Cardiac fibroblast (primary cell): ENCODE measurements at regions not wholly inside any gene's neighbourhood (a gene's known extent, or its start where the extent isn't known, plus 50 kb on each side); places are given as distances from the start of the nearest gene placed in this dataset.
A peak's percentile ranks its signal among the peaks of the same experiment; 100 is the strongest.

Experiments
- DNase-seq, 2 donors: peaks; one replicate each; pipeline versions ENCODE4 v3.0.0 to v3.0.0-alpha.2; 2010; ENCODE audit warnings: low read depth in 2 of 2
- H3K4me3 ChIP-seq, 2 donors: replicated peaks in 1 of 2; 1 replicate in 1 of 2; 2 replicates in 1 of 2; pipeline ENCODE4 v1.5.1; 2011; ENCODE audit warnings: low read depth in 2 of 2, low read length in 2 of 2, mild to moderate bottlenecking in 2 of 2, moderate library complexity in 1 of 2
- CTCF ChIP-seq: IDR thresholded peaks from one replicate; pipeline ENCODE4 v1.5.1; 2011; ENCODE audit warnings: low read depth, mild to moderate bottlenecking, low read length, inconsistent platforms

GRCh38 chr14:85057221-85057620, 472.7 kb upstream of the FLRT2 start:
- DNase-seq: peak in 1 of 2 donors; percentile 15
- no peak for TF ChIP-seq CTCF
- no peak overlapping the region for H3K4me3 ChIP-seq

- no peak for TF ChIP-seq CTCF
- no peak overlapping the region for H3K4me3 ChIP-seq
- DNase-seq: peak in 1 of 2 donors; percentile 16
Observed at GRCh38 chr14:85058150-85058549, 471.8 kb upstream of the FLRT2 start.

GRCh38 chr14:85060121-85060520, 469.8 kb upstream of the FLRT2 start:
- no peak overlapping the region for H3K4me3 ChIP-seq
- no peak for TF ChIP-seq CTCF
- peak; percentile 9 to 51 for DNase-seq

GRCh38 chr14:85061256-85061655, 468.7 kb upstream of the FLRT2 start:
- no peak overlapping the region for H3K4me3 ChIP-seq
- no peak for TF ChIP-seq CTCF
- DNase-seq: peak in 1 of 2 donors; percentile 9

GRCh38 chr14:85063747-85064146, 466.2 kb upstream of the FLRT2 start:
- no peak for DNase-seq
- no peak for TF ChIP-seq CTCF
- no peak overlapping the region for H3K4me3 ChIP-seq

GRCh38 chr14:85071447-85071846, 458.5 kb upstream of the FLRT2 start:
- no peak for TF ChIP-seq CTCF

GRCh38 chr14:85074955-85075354, 455.0 kb upstream of the FLRT2 start:
- no peak for DNase-seq
- TF ChIP-seq CTCF: no peak
- no peak overlapping the region for H3K4me3 ChIP-seq

More at GRCh38 chr14:85071447-85071846, 458.5 kb upstream of the FLRT2 start:
- no peak overlapping the region for H3K4me3 ChIP-seq
- DNase-seq: no peak
